GM23338 (cell line): ENCODE measurements at regions not wholly inside any gene's neighbourhood (a gene's known extent, or its start where the extent isn't known, plus 50 kb on each side); places are given as distances from the start of the nearest gene placed in this dataset.
"Not testable (repeated sequence)": the region's sequence is repeated elsewhere in the genome, so short reads cannot be mapped to it uniquely, and the experiment has no call there.

ENCODE experiments used
- ATAC-seq: fragments of 200-7000 bp; cut with Tn5 transposase; 3 replicates; pipeline ENCODE4 v1.9.1; 2020
- DNase-seq: peaks from one replicate; pipeline ENCODE4 v3.0.0-alpha.2; 2015; ENCODE audit warnings: low spot score
- H2AFZ ChIP-seq: fragments of 200-600 bp; sonication (generic); 2 replicates; pipeline ENCODE4 v1.8.0; 2016; ENCODE audit warnings: antibody characterized with exemption, mild to moderate bottlenecking, moderate library complexity
- H3F3A ChIP-seq: fragments of 200-600 bp; sonication (generic); replicated peaks from 2 replicates; pipeline ENCODE4 v1.8.0; 2017; ENCODE audit warnings: antibody characterized with exemption, mixed run types, low read depth
- H3K27ac ChIP-seq: fragments of 200-600 bp; sonication (generic); 2 replicates; pipeline ENCODE4 v1.6.1; 2016; ENCODE audit warnings: low read depth
- H3K27me3 ChIP-seq: fragments of 200-600 bp; sonication (generic); 2 replicates; pipeline ENCODE4 v1.8.0; 2016; ENCODE audit warnings: mild to moderate bottlenecking, mixed run types, moderate library complexity; ENCODE audit not compliant: insufficient read depth
- H3K36me3 ChIP-seq: fragments of 200-600 bp; sonication (generic); 2 replicates; pipeline ENCODE4 v1.8.0; 2016; ENCODE audit warnings: mild to moderate bottlenecking; ENCODE audit not compliant: insufficient read depth
- H3K4me1 ChIP-seq: fragments of 200-600 bp; sonication (generic); 2 replicates; pipeline ENCODE4 v1.8.0; 2016; ENCODE audit warnings: mild to moderate bottlenecking, moderate library complexity; ENCODE audit not compliant: insufficient read depth
- H3K4me2 ChIP-seq: fragments of 200-600 bp; sonication (generic); 2 replicates; pipeline ENCODE4 v1.7.1; 2017; ENCODE audit warnings: mixed run types
- H3K4me3 ChIP-seq: fragments of 200-600 bp; sonication (generic); 2 replicates; pipeline ENCODE4 v1.6.1; 2016; ENCODE audit warnings: mixed run types
- H3K79me2 ChIP-seq: fragments of 200-600 bp; sonication (generic); replicated peaks from 2 replicates; pipeline ENCODE4 v1.8.0; 2017; ENCODE audit warnings: mild to moderate bottlenecking; ENCODE audit not compliant: insufficient read depth
- H3K9me2 ChIP-seq: fragments of 200-600 bp; sonication (generic); 2 replicates; pipeline ENCODE4 v1.8.0; 2017; ENCODE audit not compliant: insufficient read depth
- H4K20me1 ChIP-seq: fragments of 200-600 bp; sonication (generic); replicated peaks from 2 replicates; pipeline ENCODE4 v1.8.0; 2017; ENCODE audit warnings: mild to moderate bottlenecking; ENCODE audit not compliant: insufficient read depth
- H3K27ac Mint-ChIP-seq: 2 replicates; pipeline ENCODE4 v1.8.0; 2020; ENCODE audit warnings: inconsistent platforms, mild to moderate bottlenecking, moderate library complexity, mixed read lengths
- H3K27me3 Mint-ChIP-seq: 3 replicates; pipeline ENCODE4 v1.8.0; 2022; ENCODE audit warnings: low read depth, mild to moderate bottlenecking, moderate library complexity, mixed read lengths, inconsistent platforms; ENCODE audit not compliant: insufficient read depth, poor library complexity
- H3K36me3 Mint-ChIP-seq: 3 replicates; pipeline ENCODE4 v1.8.0; 2021; ENCODE audit warnings: low read depth, mild to moderate bottlenecking, inconsistent platforms, moderate library complexity, mixed read lengths
- H3K4me1 Mint-ChIP-seq: 3 replicates; pipeline ENCODE4 v1.8.0; 2020; ENCODE audit warnings: mild to moderate bottlenecking, inconsistent platforms, mixed read lengths
- H3K4me3 Mint-ChIP-seq: 3 replicates; pipeline ENCODE4 v1.8.0; 2021; ENCODE audit warnings: moderate library complexity, mild to moderate bottlenecking, inconsistent platforms, mixed read lengths
- H3K9me3 Mint-ChIP-seq: 3 replicates; pipeline ENCODE4 v1.8.0; 2020; ENCODE audit warnings: moderate library complexity, mild to moderate bottlenecking, inconsistent platforms, mixed read lengths
- CREB1 ChIP-seq: fragments of 250-450 bp; sonication (Bioruptor Pico); IDR thresholded peaks from 2 replicates; pipeline ENCODE4 v1.5.0; 2020; ENCODE audit warnings: low read depth, mild to moderate bottlenecking, moderate library complexity
- CTCF ChIP-seq, 2 experiments: fragments of 200-600 bp in 1 of 2; sonication (generic) in 1 of 2; conservative IDR thresholded peaks; 2 replicates each; pipeline versions ENCODE4 v1.5.1 to v1.6.1; 2016 to 2017; ENCODE audit warnings: antibody characterized with exemption in 2 of 2, low read depth in 2 of 2, mild to moderate bottlenecking in 2 of 2, moderate library complexity in 1 of 2
- EZH2 ChIP-seq: fragments of 200-600 bp; sonication (generic); IDR thresholded peaks from one replicate; pipeline ENCODE4 v1.8.0; 2017; ENCODE audit warnings: antibody characterized with exemption, mild to moderate bottlenecking, low read depth; ENCODE audit not compliant: unreplicated experiment
- JUNB ChIP-seq: IDR thresholded peaks from one replicate; pipeline ENCODE4 v1.6.1; 2016; ENCODE audit warnings: antibody characterized with exemption; ENCODE audit not compliant: unreplicated experiment
- POLR2AphosphoS5 ChIP-seq: IDR thresholded peaks from 2 replicates; pipeline ENCODE4 v1.6.1; 2016; ENCODE audit warnings: antibody characterized with exemption, low read depth
- STAT1 ChIP-seq: IDR thresholded peaks from one replicate; pipeline ENCODE4 v1.6.1; 2016; ENCODE audit warnings: antibody characterized with exemption; ENCODE audit not compliant: unreplicated experiment
- ZNF114 ChIP-seq: fragments of 250-450 bp; sonication (Bioruptor Pico); IDR thresholded peaks from 2 replicates; pipeline ENCODE4 v1.5.0; 2020; ENCODE audit warnings: mild to moderate bottlenecking, moderate library complexity
- ZNF331 ChIP-seq: fragments of 250-450 bp; sonication (Bioruptor Pico); IDR thresholded peaks from 2 replicates; pipeline ENCODE4 v1.5.0; 2020; ENCODE audit warnings: low read depth, mild to moderate bottlenecking, moderate library complexity

GRCh38 chr16:27602103-27602502 lies 52.2 kb downstream of the KATNIP start:
- Histone ChIP-seq H3K9me2 (no peaks in the 10 kb centered on the region), H3K4me3 (no peak overlapping the region), H3K36me3 (no peaks in the 10 kb centered on the region), H3K4me1 (peaks cover 25% of the 10 kb centered on the region), H3F3A (no peaks in the 10 kb centered on the region), H3K79me2 (no peaks in the 10 kb centered on the region), H3K27ac (no peak overlapping the region), H3K4me2 (no peak overlapping the region), H4K20me1 (0 out of 2 replicates have a peak, but pooled peaks cover 6% of the 10 kb centered on the region), H3K27me3 (no peaks in the 10 kb centered on the region), H2AFZ (no peak overlapping the region)
- no peak for ATAC-seq
- H3K36me3 Mint-ChIP-seq = peaks cover 5% of the 10 kb centered on the region; the same call in 2 of the 3 replicates
- H3K27ac Mint-ChIP-seq = no peak overlapping the region
- no peaks in the 10 kb centered on the region for H3K9me3 Mint-ChIP-seq
- DNase-seq = no peak
- peaks cover 9% of the 10 kb centered on the region for H3K27me3 Mint-ChIP-seq
- no peak for TF ChIP-seq POLR2AphosphoS5
- TF ChIP-seq STAT1 = no peak
- H3K4me3 Mint-ChIP-seq = no peak overlapping the region
- peaks cover 37% of the 10 kb centered on the region for H3K4me1 Mint-ChIP-seq

- H3K36me3 Mint-ChIP-seq, H3K27ac Mint-ChIP-seq, H3K27ac ChIP-seq, H2AFZ ChIP-seq, H3K4me2 ChIP-seq, H3K36me3 ChIP-seq, H3K4me3 Mint-ChIP-seq, H3K4me1 ChIP-seq, H3K9me3 Mint-ChIP-seq, H3K9me2 ChIP-seq, H3K79me2 ChIP-seq, H3K27me3 ChIP-seq, H3F3A ChIP-seq, H3K27me3 Mint-ChIP-seq, H3K4me3 ChIP-seq, H4K20me1 ChIP-seq: not testable (repeated sequence)
- peak; percentile 87 to 93 for TF ChIP-seq CTCF (conservative IDR thresholded peaks at IDR 0.05; ENCODE audit: low read depth in 2 of 2)
- peaks cover 24% of the 10 kb centered on the region for H3K4me1 Mint-ChIP-seq
- peak; percentile 87 for DNase-seq
- ATAC-seq = peak; percentile 76
Observed at GRCh38 chr16:27605500-27606106, 55.7 kb downstream of the KATNIP start.

- Mint-ChIP-seq H3K4me1 (peaks cover 12% of the 10 kb centered on the region), H3K4me3 (no peak overlapping the region), H3K27ac (no peak overlapping the region), H3K27me3 (no peaks in the 10 kb centered on the region), H3K36me3 (peaks cover 7% of the 10 kb centered on the region; the same call in 2 of the 3 replicates), H3K9me3 (no peaks in the 10 kb centered on the region)
- DNase-seq (no peak), ATAC-seq (no peak)
- peaks cover 7% of the 10 kb centered on the region; the same call in 1 of the 2 replicates for H3K4me1 ChIP-seq
- H3K9me2 ChIP-seq = no peaks in the 10 kb centered on the region
- no peak for TF ChIP-seq ZNF114 (CRISPR knock-in tag)
- TF ChIP-seq CREB1 (CRISPR knock-in tag) = no peak
- TF ChIP-seq ZNF331 = no peak
- TF ChIP-seq JUNB = no peak
- no peak for TF ChIP-seq EZH2
- H3K79me2 ChIP-seq = no peaks in the 10 kb centered on the region
- H2AFZ ChIP-seq = no peak overlapping the region
- no peaks in the 10 kb centered on the region for H3F3A ChIP-seq
- H3K4me3 ChIP-seq = no peak overlapping the region
- no peaks in the 10 kb centered on the region for H3K27me3 ChIP-seq
- H3K36me3 ChIP-seq = no peaks in the 10 kb centered on the region
- no peak overlapping the region for H3K27ac ChIP-seq
- H4K20me1 ChIP-seq = peaks cover 3% of the 10 kb centered on the region; the same call in 1 of the 2 replicates
- H3K4me2 ChIP-seq = no peak overlapping the region
Observed at GRCh38 chr16:27611340-27611739, 61.4 kb downstream of the KATNIP start.
